ENCODE measurements at regions not wholly inside any gene's neighbourhood (a gene's known extent, or its start where the extent isn't known, plus 50 kb on each side); places are given as distances from the start of the nearest gene placed in this dataset.

- no peak for TF ChIP-seq EZH2 (IDR thresholded peaks at IDR 0.05; ENCODE audit: low read depth)
- TF ChIP-seq CTCF (conservative IDR thresholded peaks at IDR 0.05): no peak
These were observed 176.7 kb upstream of the ST6GAL2 start for GRCh38 chr2:107062599-107063220.
